Heart left ventricle (tissue), 13 donors: ENCODE measurements at regions not wholly inside any gene's neighbourhood (a gene's known extent, or its start where the extent isn't known, plus 50 kb on each side); places are given as distances from the start of the nearest gene placed in this dataset.

Source experiments
- POLR2A ChIP-seq, 2 donors: fragments of 450-650 bp; IDR thresholded peaks; one replicate each; pipeline ENCODE4 v1.6.1; 2017; ENCODE audit warnings: antibody characterized with exemption in 2 of 2, mild to moderate bottlenecking in 2 of 2, moderate library complexity in 2 of 2
- TF ChIP-seq, protein P1 (sequence below), 12 donors: fragments of 200-600 bp; sonication (generic) in 4 of 12; IDR thresholded peaks; one replicate each; pipeline versions ENCODE4 v1.5.0 to v1.8.0; 2018 to 2022; ENCODE audit warnings: antibody characterized with exemption in 12 of 12, mild to moderate bottlenecking in 5 of 12
- donor health status: ischemic (EF 13 %, LVEDD 7.1; RV severe dilation, severe dysfunction).
- donor health status: DM: no; HTN: yes; CAD: no.
- donor health status: DM: no; HTN: no; CAD: no.
- donor health status: ischemic (EF 25% LVEDD 6.9; RV normal size, moderate dysfunction).
- donor health status: ischemic (EF 25% LVEDD 5.7; RV mildly dilated, moderate dysfunction).
- donor health status: ischemic (EF 35%, LVEDD 5.7; RV mildly dilated, moderate dysfunction).
- donor health status: nonischemic (EF 11% LVEDD 7.7; RV severe dilation, severe dysfunction).
- donor health status: DM: yes; HTN: yes; CAD: no.
- donor health status: PGD.
- donor health status: ischemic (EF 29% LVEDD 5.4; RV normal size, mild dysfunction).
- donor health status: nonischemic (EF 23%, LVEDD 6.1; RV moderate dilation, normal function).

DNA sequence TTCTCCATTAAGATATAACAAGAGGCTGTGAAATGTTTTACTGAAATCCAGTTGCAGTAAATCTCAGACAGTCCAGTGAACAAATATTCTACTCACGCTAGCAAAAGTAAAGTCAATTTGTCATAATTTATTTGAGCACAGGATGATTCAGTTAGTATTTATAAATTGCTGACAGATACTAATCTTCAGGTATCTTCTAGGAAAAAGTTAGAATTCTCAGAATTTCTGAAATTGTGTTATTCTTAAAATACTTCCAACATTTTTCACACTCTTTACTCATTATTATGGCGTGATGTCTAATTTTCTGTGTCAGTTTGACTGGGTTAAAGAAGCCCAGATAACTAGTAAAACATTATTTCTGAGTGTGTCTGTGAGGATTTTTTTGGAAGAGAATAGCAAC is 460.2 kb upstream of the ACVR2A start:
- TF ChIP-seq, protein P1, sequence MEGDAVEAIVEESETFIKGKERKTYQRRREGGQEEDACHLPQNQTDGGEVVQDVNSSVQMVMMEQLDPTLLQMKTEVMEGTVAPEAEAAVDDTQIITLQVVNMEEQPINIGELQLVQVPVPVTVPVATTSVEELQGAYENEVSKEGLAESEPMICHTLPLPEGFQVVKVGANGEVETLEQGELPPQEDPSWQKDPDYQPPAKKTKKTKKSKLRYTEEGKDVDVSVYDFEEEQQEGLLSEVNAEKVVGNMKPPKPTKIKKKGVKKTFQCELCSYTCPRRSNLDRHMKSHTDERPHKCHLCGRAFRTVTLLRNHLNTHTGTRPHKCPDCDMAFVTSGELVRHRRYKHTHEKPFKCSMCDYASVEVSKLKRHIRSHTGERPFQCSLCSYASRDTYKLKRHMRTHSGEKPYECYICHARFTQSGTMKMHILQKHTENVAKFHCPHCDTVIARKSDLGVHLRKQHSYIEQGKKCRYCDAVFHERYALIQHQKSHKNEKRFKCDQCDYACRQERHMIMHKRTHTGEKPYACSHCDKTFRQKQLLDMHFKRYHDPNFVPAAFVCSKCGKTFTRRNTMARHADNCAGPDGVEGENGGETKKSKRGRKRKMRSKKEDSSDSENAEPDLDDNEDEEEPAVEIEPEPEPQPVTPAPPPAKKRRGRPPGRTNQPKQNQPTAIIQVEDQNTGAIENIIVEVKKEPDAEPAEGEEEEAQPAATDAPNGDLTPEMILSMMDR (IDR thresholded peaks at IDR 0.05), result no peak
- no peak for TF ChIP-seq POLR2A (IDR thresholded peaks at IDR 0.05)
